ENCODE measurements at regions not wholly inside any gene's neighbourhood (a gene's known extent, or its start where the extent isn't known, plus 50 kb on each side); places are given as distances from the start of the nearest gene placed in this dataset.
"Not testable (repeated sequence)": the region's sequence is repeated elsewhere in the genome, so short reads cannot be mapped to it uniquely, and the experiment has no call there.

- no peak for DNase-seq
Observed at GRCh38 chr3:159401069-159401468, 587.6 kb upstream of the IL12A start.

- DNase-seq = not testable (repeated sequence)
Observed at GRCh38 chr3:159409711-159410110, 578.9 kb upstream of the IL12A start.

- DNase-seq = no peak
Observed at GRCh38 chr3:159413319-159413718, 575.3 kb upstream of the IL12A start.

- DNase-seq = no peak
Observed at GRCh38 chr3:159416856-159417255, 571.8 kb upstream of the IL12A start.

GRCh38 chr3:159417761-159418160 is 570.9 kb upstream of the IL12A start:
- no peak for DNase-seq

- no peak for DNase-seq
Observed at GRCh38 chr3:159418571-159419526, 569.8 kb upstream of the IL12A start.

- DNase-seq = no peak
Observed at GRCh38 chr3:159429702-159430101, 558.9 kb upstream of the IL12A start.

GRCh38 chr3:159432682-159433340 is 555.8 kb upstream of the IL12A start:
- DNase-seq = no peak

GRCh38 chr3:159439346-159439745 is 549.3 kb upstream of the IL12A start:
- DNase-seq = no peak

GRCh38 chr3:159441279-159441678 is 547.4 kb upstream of the IL12A start:
- DNase-seq = no peak

- no peak for DNase-seq
Observed at GRCh38 chr3:159443266-159443665, 545.4 kb upstream of the IL12A start.

- DNase-seq = no peak
Observed at GRCh38 chr3:159447841-159448240, 540.8 kb upstream of the IL12A start.

GRCh38 chr3:159448902-159449301 is 539.7 kb upstream of the IL12A start:
- DNase-seq = no peak

GRCh38 chr3:159451067-159451466 is 537.6 kb upstream of the IL12A start:
- DNase-seq = no peak

GRCh38 chr3:159451482-159451881 is 537.2 kb upstream of the IL12A start:
- DNase-seq = no peak

GRCh38 chr3:159453036-159453435 is 535.6 kb upstream of the IL12A start:
- no peak for DNase-seq

- DNase-seq = no peak
Observed at GRCh38 chr3:159453945-159454344, 534.7 kb upstream of the IL12A start.

- no peak for DNase-seq
Observed at GRCh38 chr3:159455741-159456181, 532.9 kb upstream of the IL12A start.

- no peak for DNase-seq
Observed at GRCh38 chr3:159458010-159458409, 530.6 kb upstream of the IL12A start.

GRCh38 chr3:159458982-159459381 is 529.7 kb upstream of the IL12A start:
- DNase-seq = no peak

GRCh38 chr3:159472611-159473010 is 516.0 kb upstream of the IL12A start:
- no peak for DNase-seq

- DNase-seq = no peak
Observed at GRCh38 chr3:159473206-159473605, 515.4 kb upstream of the IL12A start.

GRCh38 chr3:159480046-159480445 is 508.6 kb upstream of the IL12A start:
- no peak for DNase-seq
